ENCODE measurements at regions not wholly inside any gene's neighbourhood (a gene's known extent, or its start where the extent isn't known, plus 50 kb on each side); places are given as distances from the start of the nearest gene placed in this dataset.

- TF ChIP-seq, protein P1, sequence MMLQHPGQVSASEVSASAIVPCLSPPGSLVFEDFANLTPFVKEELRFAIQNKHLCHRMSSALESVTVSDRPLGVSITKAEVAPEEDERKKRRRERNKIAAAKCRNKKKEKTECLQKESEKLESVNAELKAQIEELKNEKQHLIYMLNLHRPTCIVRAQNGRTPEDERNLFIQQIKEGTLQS (IDR thresholded peaks at IDR 0.05): no peak
- no peak for TF ChIP-seq POLR2AphosphoS5 (IDR thresholded peaks at IDR 0.05; ENCODE audit: low read depth, low read length)
- TF ChIP-seq JUND (IDR thresholded peaks at IDR 0.05): no peak
Observed at GRCh38 chr12:4178424-4179170, 95.0 kb upstream of the CCND2 start (continued).

GRCh38 chr12:4177262-4177661 is 96.3 kb upstream of the CCND2 start:
- Histone ChIP-seq H3K4me3 (replicated peaks in 1 of 2; ENCODE audit: low read depth in 1 of 2, low read length in 2 of 2) (no peak overlapping the region), H3K4me1 (ENCODE audit: control insufficient read depth in 1 of 2, insufficient read depth in 2 of 2, low read length in 2 of 2) (no peaks in the 10 kb centered on the region), H3K9me2 (ENCODE audit: insufficient read depth) (no peaks in the 10 kb centered on the region), H3K79me2 (ENCODE audit: insufficient read depth, low read length) (no peaks in the 10 kb centered on the region), H3K27ac (ENCODE audit: low read depth, low read length) (no peak overlapping the region), H3K9ac (ENCODE audit: low read length) (no peak overlapping the region), H4K20me1 (ENCODE audit: insufficient read depth) (no peaks in the 10 kb centered on the region), H3K27me3 (ENCODE audit: insufficient read depth, low read length) (peaks cover 16% of the 10 kb centered on the region; the same call in 1 of the 2 replicates), H3K4me2 (ENCODE audit: low read length) (no peak overlapping the region), H2AFZ (ENCODE audit: low read depth, low read length, poor library complexity, severe bottlenecking) (no peak overlapping the region), H3K36me3 (ENCODE audit: control insufficient read depth in 1 of 2, insufficient read depth in 2 of 2, low read length in 2 of 2) (no peaks in the 10 kb centered on the region), H3K9me3 (ENCODE audit: control insufficient read depth in 1 of 2, insufficient read depth in 1 of 2, low read depth in 1 of 2, low read length in 2 of 2) (no peaks in the 10 kb centered on the region)
- ChIA-PET RAD21 (ENCODE audit: low non-redundant PET in 1 of 2, low total read pairs in 2 of 2, uncharacterized antibody in 2 of 2, unreplicated experiment in 2 of 2) (no interaction called here), POLR2A (interaction anchor here (0.7 kb wide), 1 partner anchor 194 kb away, joined by 3 read pairs; no protein-coding TSS in a partner anchor), CTCF (no interaction called here)
- TF ChIP-seq ZNF274 (IDR thresholded peaks at IDR 0.05; ENCODE audit: low read depth, low read length) (no peak), MAX (IDR thresholded peaks at IDR 0.05) (no peak), POLR2AphosphoS5 (IDR thresholded peaks at IDR 0.05; ENCODE audit: low read depth, low read length) (no peak)
- ATAC-seq: no peak
- DNase-seq (ENCODE audit: low read depth, low spot score): no peak
- intact Hi-C loops (cut with micrococcal nuclease): no loop called here
- no TSS peak for BruUV-seq (replicated peaks)

GRCh38 chr12:4176168-4176567 is 97.4 kb upstream of the CCND2 start:
- no peaks in the 10 kb centered on the region for H3K36me3 ChIP-seq (ENCODE audit: control insufficient read depth in 1 of 2, insufficient read depth in 2 of 2, low read length in 2 of 2)
- no peaks in the 10 kb centered on the region for H4K20me1 ChIP-seq (ENCODE audit: insufficient read depth)
- H2AFZ ChIP-seq (ENCODE audit: low read depth, low read length, poor library complexity, severe bottlenecking): no peak overlapping the region
- peaks cover 18% of the 10 kb centered on the region; the same call in 1 of the 2 replicates for H3K27me3 ChIP-seq (ENCODE audit: insufficient read depth, low read length)
- no peak overlapping the region for H3K27ac ChIP-seq (ENCODE audit: low read depth, low read length)
- RAD21 ChIA-PET (ENCODE audit: low non-redundant PET in 1 of 2, low total read pairs in 2 of 2, uncharacterized antibody in 2 of 2, unreplicated experiment in 2 of 2): no interaction called here
- H3K9me2 ChIP-seq (ENCODE audit: insufficient read depth): no peaks in the 10 kb centered on the region
- BruUV-seq (replicated peaks): no TSS peak
- H3K4me3 ChIP-seq (replicated peaks in 1 of 2; ENCODE audit: low read depth in 1 of 2, low read length in 2 of 2): no peak overlapping the region
- ATAC-seq: no peak
- no peaks in the 10 kb centered on the region for H3K9me3 ChIP-seq (ENCODE audit: control insufficient read depth in 1 of 2, insufficient read depth in 1 of 2, low read depth in 1 of 2, low read length in 2 of 2)
- no peak overlapping the region for H3K9ac ChIP-seq (ENCODE audit: low read length)
- no peaks in the 10 kb centered on the region for H3K79me2 ChIP-seq (ENCODE audit: insufficient read depth, low read length)
- intact Hi-C loops (cut with micrococcal nuclease): no loop called here
- H3K4me2 ChIP-seq (ENCODE audit: low read length): no peak overlapping the region
- CTCF ChIA-PET: no interaction called here
- H3K4me1 ChIP-seq (ENCODE audit: control insufficient read depth in 1 of 2, insufficient read depth in 2 of 2, low read length in 2 of 2): no peaks in the 10 kb centered on the region
- POLR2A ChIA-PET: no interaction called here
- no peak for DNase-seq (ENCODE audit: low read depth, low spot score)
- TF ChIP-seq FOSL1 (IDR thresholded peaks at IDR 0.05; ENCODE audit: low read depth) (no peak), TCF7L2 (IDR thresholded peaks at IDR 0.05; ENCODE audit: borderline replicate concordance, extremely low read depth, insufficient read depth, insufficient read length) (no peak), ELF1 (IDR thresholded peaks at IDR 0.05; ENCODE audit: borderline replicate concordance, low read depth) (no peak), CBX3 (IDR thresholded peaks at IDR 0.05; ENCODE audit: low read depth) (no peak), SIN3A (IDR thresholded peaks at IDR 0.05; ENCODE audit: low read depth) (no peak), JUND (IDR thresholded peaks at IDR 0.05) (no peak), EZH2 (IDR thresholded peaks at IDR 0.05) (no peak), SP1 (IDR thresholded peaks at IDR 0.05; ENCODE audit: low read depth) (no peak), ZFX (IDR thresholded peaks at IDR 0.05) (no peak), CEBPB (IDR thresholded peaks at IDR 0.05; ENCODE audit: low read depth) (no peak)
- TF ChIP-seq, protein P2, sequence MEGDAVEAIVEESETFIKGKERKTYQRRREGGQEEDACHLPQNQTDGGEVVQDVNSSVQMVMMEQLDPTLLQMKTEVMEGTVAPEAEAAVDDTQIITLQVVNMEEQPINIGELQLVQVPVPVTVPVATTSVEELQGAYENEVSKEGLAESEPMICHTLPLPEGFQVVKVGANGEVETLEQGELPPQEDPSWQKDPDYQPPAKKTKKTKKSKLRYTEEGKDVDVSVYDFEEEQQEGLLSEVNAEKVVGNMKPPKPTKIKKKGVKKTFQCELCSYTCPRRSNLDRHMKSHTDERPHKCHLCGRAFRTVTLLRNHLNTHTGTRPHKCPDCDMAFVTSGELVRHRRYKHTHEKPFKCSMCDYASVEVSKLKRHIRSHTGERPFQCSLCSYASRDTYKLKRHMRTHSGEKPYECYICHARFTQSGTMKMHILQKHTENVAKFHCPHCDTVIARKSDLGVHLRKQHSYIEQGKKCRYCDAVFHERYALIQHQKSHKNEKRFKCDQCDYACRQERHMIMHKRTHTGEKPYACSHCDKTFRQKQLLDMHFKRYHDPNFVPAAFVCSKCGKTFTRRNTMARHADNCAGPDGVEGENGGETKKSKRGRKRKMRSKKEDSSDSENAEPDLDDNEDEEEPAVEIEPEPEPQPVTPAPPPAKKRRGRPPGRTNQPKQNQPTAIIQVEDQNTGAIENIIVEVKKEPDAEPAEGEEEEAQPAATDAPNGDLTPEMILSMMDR (IDR thresholded peaks at IDR 0.05 in 2 of 3, conservative IDR thresholded peaks at IDR 0.05 in 1 of 3; ENCODE audit: borderline replicate concordance in 1 of 3, insufficient read depth in 1 of 3, low read depth in 2 of 3, low read length in 2 of 3): no peak

Data from HCT116 (cell line).